ENCODE measurements at regions not wholly inside any gene's neighbourhood (a gene's known extent, or its start where the extent isn't known, plus 50 kb on each side); places are given as distances from the start of the nearest gene placed in this dataset.

GRCh38 chr20:52578559-52578958 lies 387.0 kb upstream of the ZFP64 start:
- TF ChIP-seq JAZF1 (CRISPR knock-in tag; IDR thresholded peaks at IDR 0.05) (no peak), TEAD1 (CRISPR knock-in tag; IDR thresholded peaks at IDR 0.05) (no peak), SMAD3 (CRISPR knock-in tag; IDR thresholded peaks at IDR 0.05; ENCODE audit: borderline replicate concordance) (no peak), ZNF416 (CRISPR knock-in tag; IDR thresholded peaks at IDR 0.05) (no peak), ZNF423 (CRISPR knock-in tag; IDR thresholded peaks at IDR 0.05) (no peak), PRDM15 (CRISPR knock-in tag; IDR thresholded peaks at IDR 0.05) (no peak), GABPB1 (CRISPR knock-in tag; IDR thresholded peaks at IDR 0.05) (no peak), RORB (CRISPR knock-in tag; IDR thresholded peaks at IDR 0.05) (no peak), TCF7 (CRISPR knock-in tag; IDR thresholded peaks at IDR 0.05; ENCODE audit: low read depth) (no peak), FOXK1 (CRISPR knock-in tag; IDR thresholded peaks at IDR 0.05) (no peak), NR2C2 (CRISPR knock-in tag; IDR thresholded peaks at IDR 0.05) (no peak), ZNF263 (CRISPR knock-in tag; IDR thresholded peaks at IDR 0.05; ENCODE audit: low read depth) (no peak), CREM (CRISPR knock-in tag; IDR thresholded peaks at IDR 0.05) (no peak), MXD4 (CRISPR knock-in tag; IDR thresholded peaks at IDR 0.05; ENCODE audit: borderline replicate concordance) (no peak), ZSCAN18 (CRISPR knock-in tag; IDR thresholded peaks at IDR 0.05) (no peak), ATF1 (CRISPR knock-in tag; IDR thresholded peaks at IDR 0.05) (no peak)
- TF ChIP-seq, protein P1, sequence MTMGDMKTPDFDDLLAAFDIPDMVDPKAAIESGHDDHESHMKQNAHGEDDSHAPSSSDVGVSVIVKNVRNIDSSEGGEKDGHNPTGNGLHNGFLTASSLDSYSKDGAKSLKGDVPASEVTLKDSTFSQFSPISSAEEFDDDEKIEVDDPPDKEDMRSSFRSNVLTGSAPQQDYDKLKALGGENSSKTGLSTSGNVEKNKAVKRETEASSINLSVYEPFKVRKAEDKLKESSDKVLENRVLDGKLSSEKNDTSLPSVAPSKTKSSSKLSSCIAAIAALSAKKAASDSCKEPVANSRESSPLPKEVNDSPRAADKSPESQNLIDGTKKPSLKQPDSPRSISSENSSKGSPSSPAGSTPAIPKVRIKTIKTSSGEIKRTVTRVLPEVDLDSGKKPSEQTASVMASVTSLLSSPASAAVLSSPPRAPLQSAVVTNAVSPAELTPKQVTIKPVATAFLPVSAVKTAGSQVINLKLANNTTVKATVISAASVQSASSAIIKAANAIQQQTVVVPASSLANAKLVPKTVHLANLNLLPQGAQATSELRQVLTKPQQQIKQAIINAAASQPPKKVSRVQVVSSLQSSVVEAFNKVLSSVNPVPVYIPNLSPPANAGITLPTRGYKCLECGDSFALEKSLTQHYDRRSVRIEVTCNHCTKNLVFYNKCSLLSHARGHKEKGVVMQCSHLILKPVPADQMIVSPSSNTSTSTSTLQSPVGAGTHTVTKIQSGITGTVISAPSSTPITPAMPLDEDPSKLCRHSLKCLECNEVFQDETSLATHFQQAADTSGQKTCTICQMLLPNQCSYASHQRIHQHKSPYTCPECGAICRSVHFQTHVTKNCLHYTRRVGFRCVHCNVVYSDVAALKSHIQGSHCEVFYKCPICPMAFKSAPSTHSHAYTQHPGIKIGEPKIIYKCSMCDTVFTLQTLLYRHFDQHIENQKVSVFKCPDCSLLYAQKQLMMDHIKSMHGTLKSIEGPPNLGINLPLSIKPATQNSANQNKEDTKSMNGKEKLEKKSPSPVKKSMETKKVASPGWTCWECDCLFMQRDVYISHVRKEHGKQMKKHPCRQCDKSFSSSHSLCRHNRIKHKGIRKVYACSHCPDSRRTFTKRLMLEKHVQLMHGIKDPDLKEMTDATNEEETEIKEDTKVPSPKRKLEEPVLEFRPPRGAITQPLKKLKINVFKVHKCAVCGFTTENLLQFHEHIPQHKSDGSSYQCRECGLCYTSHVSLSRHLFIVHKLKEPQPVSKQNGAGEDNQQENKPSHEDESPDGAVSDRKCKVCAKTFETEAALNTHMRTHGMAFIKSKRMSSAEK (CRISPR knock-in tag; IDR thresholded peaks at IDR 0.05; ENCODE audit: borderline replicate concordance), result no peak
- TF ChIP-seq, protein P2, sequence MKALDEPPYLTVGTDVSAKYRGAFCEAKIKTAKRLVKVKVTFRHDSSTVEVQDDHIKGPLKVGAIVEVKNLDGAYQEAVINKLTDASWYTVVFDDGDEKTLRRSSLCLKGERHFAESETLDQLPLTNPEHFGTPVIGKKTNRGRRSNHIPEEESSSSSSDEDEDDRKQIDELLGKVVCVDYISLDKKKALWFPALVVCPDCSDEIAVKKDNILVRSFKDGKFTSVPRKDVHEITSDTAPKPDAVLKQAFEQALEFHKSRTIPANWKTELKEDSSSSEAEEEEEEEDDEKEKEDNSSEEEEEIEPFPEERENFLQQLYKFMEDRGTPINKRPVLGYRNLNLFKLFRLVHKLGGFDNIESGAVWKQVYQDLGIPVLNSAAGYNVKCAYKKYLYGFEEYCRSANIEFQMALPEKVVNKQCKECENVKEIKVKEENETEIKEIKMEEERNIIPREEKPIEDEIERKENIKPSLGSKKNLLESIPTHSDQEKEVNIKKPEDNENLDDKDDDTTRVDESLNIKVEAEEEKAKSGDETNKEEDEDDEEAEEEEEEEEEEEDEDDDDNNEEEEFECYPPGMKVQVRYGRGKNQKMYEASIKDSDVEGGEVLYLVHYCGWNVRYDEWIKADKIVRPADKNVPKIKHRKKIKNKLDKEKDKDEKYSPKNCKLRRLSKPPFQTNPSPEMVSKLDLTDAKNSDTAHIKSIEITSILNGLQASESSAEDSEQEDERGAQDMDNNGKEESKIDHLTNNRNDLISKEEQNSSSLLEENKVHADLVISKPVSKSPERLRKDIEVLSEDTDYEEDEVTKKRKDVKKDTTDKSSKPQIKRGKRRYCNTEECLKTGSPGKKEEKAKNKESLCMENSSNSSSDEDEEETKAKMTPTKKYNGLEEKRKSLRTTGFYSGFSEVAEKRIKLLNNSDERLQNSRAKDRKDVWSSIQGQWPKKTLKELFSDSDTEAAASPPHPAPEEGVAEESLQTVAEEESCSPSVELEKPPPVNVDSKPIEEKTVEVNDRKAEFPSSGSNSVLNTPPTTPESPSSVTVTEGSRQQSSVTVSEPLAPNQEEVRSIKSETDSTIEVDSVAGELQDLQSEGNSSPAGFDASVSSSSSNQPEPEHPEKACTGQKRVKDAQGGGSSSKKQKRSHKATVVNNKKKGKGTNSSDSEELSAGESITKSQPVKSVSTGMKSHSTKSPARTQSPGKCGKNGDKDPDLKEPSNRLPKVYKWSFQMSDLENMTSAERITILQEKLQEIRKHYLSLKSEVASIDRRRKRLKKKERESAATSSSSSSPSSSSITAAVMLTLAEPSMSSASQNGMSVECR (CRISPR knock-in tag; IDR thresholded peaks at IDR 0.05; ENCODE audit: borderline replicate concordance), result no peak
- TF ChIP-seq, protein P3, sequence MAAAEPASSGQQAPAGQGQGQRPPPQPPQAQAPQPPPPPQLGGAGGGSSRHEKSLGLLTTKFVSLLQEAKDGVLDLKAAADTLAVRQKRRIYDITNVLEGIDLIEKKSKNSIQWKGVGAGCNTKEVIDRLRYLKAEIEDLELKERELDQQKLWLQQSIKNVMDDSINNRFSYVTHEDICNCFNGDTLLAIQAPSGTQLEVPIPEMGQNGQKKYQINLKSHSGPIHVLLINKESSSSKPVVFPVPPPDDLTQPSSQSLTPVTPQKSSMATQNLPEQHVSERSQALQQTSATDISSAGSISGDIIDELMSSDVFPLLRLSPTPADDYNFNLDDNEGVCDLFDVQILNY (CRISPR knock-in tag; IDR thresholded peaks at IDR 0.05), result no peak
- ChIA-PET POLR2A (no interaction called here), CTCF (no interaction called here)
- Mint-ChIP-seq H3K9me3 (peaks cover 48% of the 10 kb centered on the region), H3K4me1 (peaks cover 4% of the 10 kb centered on the region; the same call in 1 of the 2 replicates), H3K27me3 (ENCODE audit: low read depth) (no peaks in the 10 kb centered on the region), H3K36me3 (peaks cover 7% of the 10 kb centered on the region), H3K4me3 (no peak overlapping the region), H3K27ac (no peak overlapping the region)
- DNase-seq (ENCODE audit: low spot score), result no peak
- no peak for ATAC-seq

Data from WTC11 (cell line).